Caki2 (cell line): ENCODE measurements at regions not wholly inside any gene's neighbourhood (a gene's known extent, or its start where the extent isn't known, plus 50 kb on each side); places are given as distances from the start of the nearest gene placed in this dataset.
"Not testable (repeated sequence)": the region's sequence is repeated elsewhere in the genome, so short reads cannot be mapped to it uniquely, and the experiment has no call there.

Experiments
- DNase-seq: peaks from one replicate; pipeline ENCODE4 v3.0.0-alpha.2; 2015; ENCODE audit warnings: low read depth
- in situ Hi-C: cut with HindIII; loops from 2 replicates; pipeline ENCODE4 v1.10.0; 2016; ENCODE audit warnings: low sequenced_read_pairs, low pct_unique_long_range_greater_than_20kb, mixed read lengths

DNA sequence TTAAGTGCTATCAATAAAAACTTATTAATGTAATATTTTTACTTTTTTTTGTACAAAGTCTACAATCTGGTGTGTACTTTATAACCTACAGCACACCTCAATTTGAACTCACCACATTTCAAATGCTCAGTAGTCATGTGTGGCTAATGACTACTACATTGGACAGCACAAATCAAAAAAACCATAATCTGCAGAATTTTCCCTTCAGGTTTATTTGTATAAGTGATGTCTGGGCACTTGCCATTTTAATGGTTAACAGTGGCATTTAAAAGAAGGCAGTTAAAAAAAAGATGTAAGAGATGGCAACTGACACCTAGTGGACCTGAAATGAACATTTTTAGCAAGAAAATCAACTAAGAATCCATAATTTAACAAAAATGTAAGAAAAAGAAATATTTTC, 124.6 kb upstream of the NRBF2 start:
- no peak for DNase-seq
- in situ Hi-C loops: no loop called here

DNA sequence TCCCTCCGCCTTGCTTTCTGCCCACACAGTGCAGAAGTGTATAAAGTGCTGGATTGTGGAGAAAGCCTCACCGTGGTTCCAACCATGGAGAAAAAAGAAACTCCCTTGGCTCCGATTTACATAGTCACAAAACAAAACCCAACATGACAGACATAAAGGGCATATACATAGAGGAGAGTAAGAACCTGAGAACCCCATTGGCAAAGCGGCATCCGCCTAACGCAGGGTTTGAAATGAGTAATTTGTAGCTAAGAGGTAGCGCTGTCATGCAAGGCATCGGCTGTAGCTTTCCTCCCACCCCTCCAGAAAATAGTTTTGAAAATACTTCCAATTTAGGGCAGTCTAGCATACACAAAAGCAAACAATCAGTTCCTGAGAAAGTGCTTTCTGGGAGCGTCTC, 126.0 kb upstream of the NRBF2 start:
- in situ Hi-C loops: no loop called here
- DNase-seq: no peak

DNA sequence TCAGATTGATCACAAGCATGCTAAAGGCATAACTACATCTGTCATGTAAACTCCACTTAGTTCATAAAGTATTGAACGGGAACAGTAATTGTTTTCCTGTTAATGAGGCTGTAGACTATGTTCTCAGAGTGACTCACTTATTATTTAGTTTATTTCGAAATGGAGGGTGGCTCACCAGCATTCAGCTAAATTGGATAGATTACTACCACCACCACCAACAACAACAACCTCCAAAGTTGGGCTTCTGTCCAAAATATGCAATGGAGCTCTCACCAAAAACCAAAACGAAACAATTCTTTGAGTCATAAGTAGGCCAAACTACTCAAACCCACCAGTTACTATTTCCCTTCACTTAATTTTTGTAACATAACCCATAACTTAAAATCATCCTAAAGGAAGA, 127.9 kb upstream of the NRBF2 start:
- no peak for DNase-seq
- in situ Hi-C loops: no loop called here

DNA sequence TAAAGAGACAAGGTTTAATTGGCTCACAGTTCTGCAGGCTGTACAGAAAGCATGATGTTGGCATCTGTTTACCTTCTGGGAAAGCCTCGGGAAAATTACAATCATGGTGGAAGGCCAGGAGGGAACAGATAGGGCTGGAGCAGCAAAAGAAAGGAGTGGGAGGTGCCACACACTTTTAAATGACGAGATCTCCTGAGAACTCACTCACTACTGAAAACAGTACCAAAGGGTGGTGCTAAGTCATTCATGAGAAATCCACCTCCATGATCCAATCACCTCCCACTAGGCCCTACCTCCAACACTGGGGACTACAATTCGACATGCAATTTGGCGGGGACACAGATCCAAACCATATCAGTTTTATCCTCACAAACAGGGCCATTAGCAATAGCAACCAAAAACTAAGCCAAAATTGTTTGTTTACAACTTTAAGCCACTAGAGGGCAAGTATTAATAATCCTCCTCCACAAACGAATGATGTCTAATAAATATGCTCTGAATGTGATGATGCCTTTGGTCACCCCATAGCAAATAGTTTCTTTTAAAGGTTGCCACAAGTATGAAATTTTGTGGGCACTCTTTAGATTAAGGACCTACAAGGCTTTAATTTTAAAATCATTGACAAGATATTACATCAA, 129.2 kb upstream of the NRBF2 start:
- in situ Hi-C loops: no loop called here
- DNase-seq: no peak

DNA sequence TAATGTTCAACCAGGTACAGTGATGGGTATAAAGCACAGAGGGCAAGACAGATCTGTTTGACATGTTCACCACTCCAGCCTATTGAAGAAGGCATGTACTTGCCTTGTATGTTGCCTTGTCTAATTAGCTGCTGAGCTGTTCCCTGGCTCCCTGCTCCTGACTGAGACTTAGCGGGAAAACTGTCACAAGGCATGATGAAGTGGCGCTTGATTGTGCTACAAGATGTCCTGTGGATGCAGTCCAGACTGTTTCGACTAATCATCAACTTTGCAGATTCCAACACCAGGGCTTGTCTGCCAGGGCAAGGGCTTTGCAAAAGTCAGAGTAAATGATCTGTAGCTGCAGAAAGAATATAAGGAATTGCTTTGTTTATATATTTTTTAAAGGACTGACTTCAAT, 136.2 kb upstream of the NRBF2 start:
- DNase-seq: peak; percentile 75
- in situ Hi-C loops: no loop called here

DNA sequence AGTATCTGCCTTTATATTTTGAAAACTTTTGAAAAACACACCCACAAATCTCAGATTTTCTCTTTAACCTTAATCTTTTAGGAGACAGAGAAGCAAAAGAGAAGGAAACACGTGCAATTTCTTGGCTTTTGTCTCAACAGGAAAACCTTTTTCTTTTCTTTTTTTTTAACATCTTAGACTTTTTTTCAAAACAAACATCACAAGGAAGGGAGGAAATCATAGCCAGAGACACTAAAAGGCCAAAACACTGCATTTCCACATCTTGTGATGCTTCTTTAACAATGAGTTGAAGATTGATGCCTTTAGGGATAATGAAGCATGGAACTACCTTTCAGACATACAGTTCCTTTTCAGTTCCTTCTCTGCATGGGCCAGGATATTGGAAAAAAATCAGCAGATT, 136.6 kb upstream of the NRBF2 start:
- in situ Hi-C loops: no loop called here

DNA sequence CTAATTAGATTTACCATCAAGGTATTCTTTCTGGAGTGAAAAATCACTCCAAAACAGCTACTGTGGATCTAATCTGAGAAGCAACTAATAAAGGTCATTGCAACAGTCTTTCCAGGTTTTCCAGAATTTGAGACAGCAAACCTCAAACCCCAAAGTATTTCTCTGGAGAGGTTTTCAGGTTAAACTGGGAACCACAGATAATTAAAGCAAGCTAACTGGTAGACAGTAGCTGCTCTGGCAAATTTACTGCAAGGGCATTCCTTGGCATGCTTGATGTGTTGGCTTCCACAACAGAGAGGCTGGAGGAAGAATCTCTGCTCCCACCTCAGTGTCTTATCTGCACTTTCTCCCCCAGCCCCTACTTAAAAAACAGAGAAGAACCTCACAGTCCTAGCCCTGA, 140.0 kb upstream of the NRBF2 start:
- in situ Hi-C loops: no loop called here
- no peak for DNase-seq

More for the DNA sequence above, 136.6 kb upstream of the NRBF2 start:
- DNase-seq: no peak

DNA sequence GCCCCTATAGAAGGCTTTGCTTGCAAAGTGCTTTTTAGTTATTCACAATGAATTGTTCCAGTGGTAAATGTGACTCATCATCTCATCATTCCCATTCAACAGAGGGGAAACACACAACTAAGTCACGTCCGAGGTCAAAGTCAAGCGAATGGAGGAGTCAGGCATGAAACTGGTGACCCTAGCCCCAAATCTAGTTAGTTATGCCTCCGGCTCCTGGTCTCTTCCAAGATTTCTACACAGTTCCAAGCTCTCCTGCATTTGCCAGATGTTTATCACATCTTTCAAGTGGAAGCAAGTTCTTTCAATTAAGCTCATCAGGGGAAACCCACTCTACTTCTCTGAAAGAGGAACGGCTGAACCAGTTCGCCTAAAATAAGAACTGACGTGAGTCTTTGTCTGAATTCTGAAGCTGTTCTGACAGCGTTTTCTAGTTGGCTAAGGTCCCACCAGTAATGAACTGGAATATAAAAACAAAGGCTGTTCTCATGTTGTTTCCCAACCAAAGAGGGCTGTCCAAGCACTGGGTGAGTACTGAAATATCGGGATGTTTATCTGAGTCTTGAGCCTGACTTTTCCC, 140.9 kb upstream of the NRBF2 start:
- in situ Hi-C loops: no loop called here
- DNase-seq: peak; percentile 40

DNA sequence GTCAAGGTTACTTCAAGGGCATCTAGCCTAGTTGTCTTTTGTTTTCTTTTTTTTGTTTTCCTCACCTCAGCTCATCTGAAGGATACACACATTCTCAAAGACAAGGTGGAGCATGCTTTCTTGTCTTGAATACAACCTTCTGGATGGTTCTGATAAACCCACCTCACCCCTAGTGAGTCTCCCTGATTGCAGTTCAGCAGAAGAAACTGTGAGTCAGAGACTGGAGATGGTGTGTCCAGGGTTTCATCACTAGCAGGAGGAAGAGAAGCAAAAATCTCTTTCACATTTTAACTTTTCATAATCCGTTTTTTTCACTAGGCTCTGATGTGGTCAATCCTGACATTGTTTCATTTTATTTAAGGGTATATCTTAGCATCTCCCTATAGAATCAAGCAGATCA, 143.0 kb upstream of the NRBF2 start:
- DNase-seq: no peak
- in situ Hi-C loops: no loop called here

DNA sequence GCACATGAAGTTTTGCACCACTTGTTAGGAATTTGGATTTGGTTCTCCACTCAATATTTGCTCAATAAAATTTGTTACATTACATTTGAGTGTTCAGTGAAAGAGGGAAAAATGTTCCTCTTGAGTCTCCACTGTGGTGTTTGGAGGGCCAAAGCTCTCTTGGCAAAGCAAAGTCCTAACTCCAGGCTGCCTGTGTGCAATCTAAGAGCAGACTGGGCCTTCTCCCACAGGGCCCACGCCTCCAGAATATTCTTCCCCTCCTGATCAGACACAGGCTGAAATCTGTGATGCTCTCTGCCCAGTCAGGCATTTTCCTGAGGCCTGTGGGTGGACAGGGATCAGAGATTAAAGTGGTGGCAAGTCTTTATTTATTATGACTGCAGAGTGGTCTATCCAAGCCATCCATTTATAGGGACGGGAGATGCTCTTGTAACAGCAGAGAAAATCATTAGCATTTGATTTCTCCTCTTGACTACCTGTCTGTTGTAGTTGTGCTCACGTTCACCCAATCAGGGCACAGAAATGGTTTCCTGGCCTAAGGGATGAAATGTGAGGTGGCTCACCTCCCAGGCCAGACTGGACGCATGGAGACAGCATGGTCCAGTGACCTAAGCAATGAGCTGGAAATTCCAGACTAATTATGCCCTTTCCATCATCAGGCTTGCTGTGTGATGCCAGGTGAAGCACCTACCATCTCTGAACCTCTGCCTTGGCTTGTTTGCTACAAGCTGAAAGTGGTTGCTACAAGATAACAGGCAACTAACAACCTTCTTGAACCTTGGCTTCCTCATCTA, 147.1 kb upstream of the NRBF2 start:
- DNase-seq: peak; percentile 64
- in situ Hi-C loops: no loop called here

DNA sequence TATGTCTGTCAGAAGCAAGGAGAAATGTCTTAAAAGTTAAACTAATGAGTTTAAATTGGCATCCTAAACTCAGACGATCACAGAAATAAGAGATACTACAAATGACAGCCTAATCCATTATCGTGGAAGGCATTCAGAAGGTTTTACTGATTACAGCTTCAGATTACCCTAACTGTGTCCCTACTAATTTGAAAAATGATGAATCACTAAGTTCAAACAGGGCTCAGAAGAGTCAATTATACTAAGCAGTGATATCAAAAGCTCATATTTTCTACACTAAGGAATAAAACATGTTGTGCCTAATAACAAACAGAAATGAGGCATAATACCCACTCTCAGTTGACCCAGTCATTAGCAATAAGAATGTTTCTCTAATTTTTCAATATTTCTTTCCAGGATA, 152.0 kb upstream of the NRBF2 start:
- in situ Hi-C loops: no loop called here
- no peak for DNase-seq

DNA sequence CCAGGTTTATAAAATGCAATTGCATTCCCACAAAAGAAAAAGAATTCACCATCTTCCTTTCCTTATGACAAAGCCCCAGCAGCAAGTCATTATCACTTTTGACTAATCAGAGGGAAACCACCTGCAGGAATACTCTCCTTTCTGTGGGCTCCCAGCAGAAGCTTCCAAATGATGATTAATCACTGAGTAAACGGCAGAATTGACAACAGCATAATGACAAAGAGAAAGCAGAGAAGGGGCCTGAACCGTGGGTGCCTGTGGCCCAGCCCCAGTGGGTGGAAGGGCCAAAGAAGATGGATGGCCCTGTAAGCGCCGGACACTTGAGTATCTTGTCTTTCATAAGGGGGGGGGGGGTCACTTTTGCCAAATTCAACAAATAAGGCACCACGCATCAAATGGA, 152.4 kb upstream of the NRBF2 start:
- DNase-seq: peak; percentile 31
- in situ Hi-C loops: no loop called here

DNA sequence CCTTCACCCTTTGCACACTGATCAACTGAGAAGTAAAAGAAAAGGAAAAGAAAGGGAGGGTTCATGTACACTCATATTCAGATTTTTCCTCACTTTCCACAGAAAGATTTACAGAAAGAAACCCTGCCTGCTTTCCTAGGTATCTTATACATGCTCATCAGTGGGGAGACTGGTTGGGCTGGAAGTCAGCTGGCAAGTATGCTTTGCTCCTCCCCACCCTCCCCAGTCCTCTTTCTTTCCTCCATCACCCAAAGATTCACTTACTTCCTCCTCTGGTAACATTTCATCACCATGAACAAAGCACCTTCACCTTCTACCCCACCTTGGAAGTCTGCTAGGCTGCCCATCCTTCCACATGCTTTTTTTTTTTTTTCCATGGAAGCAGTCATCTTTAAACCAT, 153.2 kb upstream of the NRBF2 start:
- in situ Hi-C loops: no loop called here
- DNase-seq: no peak

DNA sequence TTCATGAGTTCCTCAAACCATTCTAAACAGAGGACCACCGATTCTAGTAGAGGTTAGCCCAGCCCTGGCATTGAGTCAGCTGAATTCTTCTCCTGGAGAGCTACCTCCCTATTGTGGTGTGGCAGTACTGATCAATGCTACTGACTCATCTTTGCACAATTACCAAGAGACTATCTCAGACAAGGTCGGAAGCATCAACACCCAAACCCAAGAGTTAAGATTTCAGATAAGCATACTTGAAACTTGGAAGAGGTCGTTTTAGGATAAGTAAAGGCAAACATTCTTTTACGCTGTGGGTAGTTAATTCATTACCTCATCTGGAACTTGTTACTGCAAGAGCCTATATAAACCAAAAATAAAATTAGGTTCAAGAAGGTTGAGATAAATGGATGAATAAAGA, 154.6 kb upstream of the NRBF2 start:
- no peak for DNase-seq
- in situ Hi-C loops: no loop called here

DNA sequence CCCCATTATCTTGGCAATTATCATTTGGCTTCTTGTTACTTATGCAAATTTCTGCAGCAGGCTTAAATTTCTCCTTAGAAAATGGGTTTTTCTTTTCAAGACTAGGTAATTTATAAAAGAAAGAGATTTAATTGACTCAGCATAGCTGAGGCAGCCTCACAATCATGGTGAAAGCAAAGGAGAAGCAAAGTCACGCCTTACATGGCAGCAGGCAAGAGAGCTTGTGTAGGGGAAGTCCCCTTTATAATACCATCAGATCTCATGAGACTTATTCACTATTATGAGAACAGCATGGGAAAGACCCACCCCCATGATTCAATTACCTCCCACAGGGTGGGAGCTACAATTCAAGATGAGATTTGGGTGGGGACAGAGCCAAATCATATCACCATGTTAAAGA, 158.3 kb upstream of the NRBF2 start:
- DNase-seq, in situ Hi-C loops: not testable (repeated sequence)

DNA sequence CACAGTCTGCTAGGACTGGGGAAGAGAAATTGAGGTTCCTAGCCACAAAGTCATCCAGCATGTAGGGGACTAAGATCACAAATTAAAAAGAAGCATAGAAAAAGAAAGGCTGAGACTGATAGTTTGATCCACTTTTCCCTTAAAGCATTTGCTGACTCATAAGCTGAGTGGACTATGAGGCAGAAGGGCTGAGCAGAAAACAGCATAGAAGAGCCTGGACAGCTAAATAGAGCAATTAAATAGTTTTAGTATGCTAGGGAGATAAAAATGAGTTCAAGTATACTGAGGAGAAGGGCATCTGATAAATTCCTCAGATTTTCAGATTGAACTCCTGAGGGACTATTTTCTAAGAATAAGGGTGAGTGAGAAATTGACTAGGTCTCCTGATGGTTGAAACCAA, 155.9 kb upstream of the EGR2 start:
- in situ Hi-C loops: no loop called here
- DNase-seq: no peak

DNA sequence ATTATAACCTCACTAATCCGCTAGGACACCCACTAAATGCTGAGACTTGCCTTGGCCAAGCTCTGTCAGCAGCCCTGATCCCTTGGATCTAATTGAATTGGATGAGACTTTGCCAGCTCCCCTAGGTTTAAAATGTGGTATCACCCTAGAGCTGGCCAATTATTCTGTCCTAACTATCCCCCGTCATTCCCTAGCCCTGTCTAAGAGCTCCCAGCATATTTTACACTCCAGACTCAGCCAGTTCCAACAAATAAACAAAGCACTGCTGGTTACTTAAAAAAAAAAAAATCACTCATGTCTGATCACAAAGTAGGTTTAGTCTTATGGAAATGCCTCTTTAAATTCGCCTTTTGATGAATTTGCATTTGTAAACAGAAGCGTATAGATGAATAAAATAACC, 147.9 kb upstream of the EGR2 start:
- no peak for DNase-seq

DNA sequence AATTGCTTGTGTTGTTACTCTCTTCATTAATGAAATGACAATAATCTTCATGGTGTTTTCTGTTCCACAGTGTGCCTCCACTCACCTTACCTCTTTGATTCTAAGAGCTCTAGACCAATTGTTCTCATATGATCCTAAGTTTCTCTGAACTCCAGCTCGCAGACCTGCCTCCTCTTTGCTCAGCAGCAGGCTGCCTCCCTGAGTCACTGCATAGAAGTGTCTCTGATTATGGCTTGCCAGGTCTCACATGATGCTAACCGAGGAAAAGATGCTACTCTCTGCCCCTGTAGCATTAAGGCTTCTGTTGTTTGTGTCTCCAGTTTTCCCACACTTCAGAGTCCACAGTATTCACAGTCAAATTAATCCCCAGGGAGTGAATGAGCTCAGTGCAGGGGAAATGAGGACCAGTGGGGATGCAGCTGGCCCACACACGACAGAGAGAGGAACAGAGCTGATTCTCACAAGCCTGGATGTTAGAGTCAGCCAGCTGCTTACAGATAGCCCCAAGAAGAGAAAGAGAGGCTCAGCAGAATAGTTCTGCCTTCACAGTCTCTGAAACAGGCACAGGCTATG, 145.9 kb upstream of the EGR2 start:
- in situ Hi-C loops: no loop called here
- no peak for DNase-seq

More for the DNA sequence above, 147.9 kb upstream of the EGR2 start:
- in situ Hi-C loops: no loop called here

DNA sequence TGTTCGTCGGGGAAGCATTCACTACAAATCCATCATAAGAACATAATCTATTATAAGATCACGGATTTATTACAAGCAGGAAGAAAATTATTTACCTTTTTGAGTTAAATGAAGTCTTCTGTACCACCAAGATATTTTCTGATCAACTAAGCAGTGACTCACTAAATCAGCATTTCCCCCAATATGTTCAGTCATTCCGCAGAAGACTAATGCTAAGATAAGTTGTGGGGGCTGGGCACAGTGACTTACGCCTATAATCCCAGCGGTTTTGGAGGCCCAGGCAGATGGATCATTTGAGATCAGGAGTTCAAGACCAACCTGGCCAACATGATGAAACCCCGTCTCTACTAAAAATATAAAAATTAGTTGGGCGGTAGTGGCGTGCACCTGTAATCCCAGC, 144.2 kb upstream of the EGR2 start:
- in situ Hi-C loops: no loop called here
- DNase-seq: no peak
